IMR-90 (cell line): ENCODE measurements at regions not wholly inside any gene's neighbourhood (a gene's known extent, or its start where the extent isn't known, plus 50 kb on each side); places are given as distances from the start of the nearest gene placed in this dataset.

ENCODE experiments used
- ATAC-seq: fragments of 200-7000 bp; cut with Tn5 transposase; 2 replicates; pipeline ENCODE4 v1.9.1; 2020; ENCODE audit warnings: low read depth, mild to moderate bottlenecking, moderate library complexity
- BruUV-seq: library from RNA; stranded (reverse); fragments of 400-500 nt; replicated peaks from 2 replicates; lab custom pipeline; 2021; lab: Mats Ljungman, UMichigan
- CTCF ChIA-PET: fragments of 300-600 bp; formaldehyde crosslinking; extraction: SDS; loops from one replicate; lab custom pipeline; 2021; ENCODE audit warnings: antibody characterized with exemption; lab: Yijun Ruan, JAX
- POLR2A ChIA-PET: fragments of 300-600 bp; sonication (Branson Sonifier 250); formaldehyde crosslinking; loops from one replicate; lab custom pipeline; 2022; ENCODE audit warnings: antibody characterized with exemption; ENCODE audit not compliant: unreplicated experiment; lab: Charles Lee
- DNase-seq: peaks from one replicate; pipeline ENCODE4 v3.0.0; 2013
- H2AFZ ChIP-seq: replicated peaks from 2 replicates; pipeline ENCODE3; 2013; ENCODE audit warnings: low read length, mild to moderate bottlenecking; ENCODE audit not compliant: poor library complexity
- H2AK5ac ChIP-seq: 2 replicates; pipeline ENCODE4 v1.6.1; 2013; ENCODE audit warnings: low read depth, low read length, inconsistent platforms
- H2AK9ac ChIP-seq: replicated peaks from 2 replicates; pipeline ENCODE3; 2013; ENCODE audit warnings: mild to moderate bottlenecking, low read depth, low read length, moderate library complexity; ENCODE audit not compliant: poor library complexity
- H2BK120ac ChIP-seq: 2 replicates; pipeline ENCODE4 v1.6.1; 2013; ENCODE audit warnings: low read depth, low read length, inconsistent platforms
- H2BK15ac ChIP-seq: 3 replicates; pipeline ENCODE4 v1.6.1; 2013; ENCODE audit warnings: low read depth, low read length, inconsistent platforms
- H2BK20ac ChIP-seq: 2 replicates; pipeline ENCODE4 v1.6.1; 2013; ENCODE audit warnings: low read depth, mild to moderate bottlenecking, inconsistent platforms, low read length, moderate library complexity
- H2BK5ac ChIP-seq: 2 replicates; pipeline ENCODE4 v1.6.1; 2013; ENCODE audit warnings: mild to moderate bottlenecking, low read depth, low read length, inconsistent platforms; ENCODE audit not compliant: poor library complexity, severe bottlenecking
- H3K14ac ChIP-seq: replicated peaks from 2 replicates; pipeline ENCODE4 v1.6.1; 2013; ENCODE audit warnings: low read depth, low read length, inconsistent platforms
- H3K18ac ChIP-seq: 2 replicates; pipeline ENCODE4 v1.6.1; 2013; ENCODE audit warnings: low read depth, low read length, control low read depth
- H3K23ac ChIP-seq: 2 replicates; pipeline ENCODE4 v1.6.1; 2013; ENCODE audit warnings: low read depth, low read length, inconsistent platforms
- H3K27ac ChIP-seq: 2 replicates; pipeline ENCODE4 v1.5.1; 2013; ENCODE audit warnings: mild to moderate bottlenecking, control low read depth, low read length; ENCODE audit not compliant: insufficient read depth
- H3K27me3 ChIP-seq: 2 replicates; pipeline ENCODE4 v1.6.1; 2013; ENCODE audit warnings: low read length; ENCODE audit not compliant: control insufficient read depth, insufficient read depth
- H3K36me3 ChIP-seq: 2 replicates; pipeline ENCODE4 v1.6.1; 2013; ENCODE audit warnings: low read length, mixed read lengths; ENCODE audit not compliant: control insufficient read depth, insufficient read depth
- H3K4ac ChIP-seq: 2 replicates; pipeline ENCODE4 v1.6.1; 2013; ENCODE audit warnings: low read depth, low read length, inconsistent platforms
- H3K4me1 ChIP-seq: 2 replicates; pipeline ENCODE4 v1.6.1; 2013; ENCODE audit warnings: low read length, mixed read lengths; ENCODE audit not compliant: control insufficient read depth, insufficient read depth
- H3K4me2 ChIP-seq: 2 replicates; pipeline ENCODE4 v1.6.1; 2013; ENCODE audit warnings: low read depth, mild to moderate bottlenecking, control low read depth, low read length, moderate library complexity
- H3K4me3 ChIP-seq: 2 replicates; pipeline ENCODE4 v1.5.1; 2013; ENCODE audit warnings: low read depth, mild to moderate bottlenecking, control low read depth, low read length, moderate library complexity; ENCODE audit not compliant: insufficient read depth
- H3K56ac ChIP-seq: 2 replicates; pipeline ENCODE4 v1.6.1; 2013; ENCODE audit warnings: low read length, inconsistent platforms; ENCODE audit not compliant: insufficient read depth; ENCODE audit errors: extremely low read depth
- H3K79me1 ChIP-seq, 2 experiments: 2 replicates each; pipeline ENCODE4 v1.6.1; 2013; ENCODE audit warnings: low read length in 2 of 2, inconsistent platforms in 1 of 2, low read depth in 1 of 2
- H3K9ac ChIP-seq: 2 replicates; pipeline ENCODE4 v1.6.1; 2013; ENCODE audit warnings: low read depth, low read length, control low read depth
- H3K9me1 ChIP-seq: 2 replicates; pipeline ENCODE4 v1.6.1; 2013; ENCODE audit warnings: low read length, inconsistent platforms; ENCODE audit not compliant: insufficient read depth
- H3K9me3 ChIP-seq: 2 replicates; pipeline ENCODE4 v1.6.1; 2013; ENCODE audit warnings: low read length; ENCODE audit not compliant: control insufficient read depth, insufficient read depth
- H4K20me1 ChIP-seq: 2 replicates; pipeline ENCODE4 v1.6.1; 2013; ENCODE audit warnings: low read length, inconsistent platforms; ENCODE audit not compliant: insufficient read depth
- H4K5ac ChIP-seq: 2 replicates; pipeline ENCODE4 v1.6.1; 2013; ENCODE audit warnings: mild to moderate bottlenecking, low read depth, low read length, control low read depth
- H4K8ac ChIP-seq, 2 experiments: 2 replicates each; pipeline ENCODE4 v1.6.1; 2013; ENCODE audit warnings: low read depth in 2 of 2, low read length in 2 of 2, control low read depth in 1 of 2, inconsistent platforms in 1 of 2
- H4K91ac ChIP-seq: 2 replicates; pipeline ENCODE4 v1.6.1; 2013; ENCODE audit warnings: low read depth, low read length, inconsistent platforms; ENCODE audit not compliant: insufficient read depth
- CEBPB ChIP-seq: IDR thresholded peaks from 2 replicates; pipeline ENCODE4 v1.6.1; 2012; ENCODE audit warnings: low read depth, low read length, improper control_type of control experiment
- FOS ChIP-seq: fragments of 150-350 bp; IDR thresholded peaks from 2 replicates; pipeline ENCODE4 v1.6.1; 2016; ENCODE audit warnings: low read depth, low read length
- MAZ ChIP-seq: IDR thresholded peaks from 2 replicates; pipeline ENCODE4 v1.6.1; 2012; ENCODE audit warnings: low read depth, mild to moderate bottlenecking, low read length, improper control_type of control experiment, moderate library complexity, borderline replicate concordance
- MXI1 ChIP-seq: IDR thresholded peaks from 2 replicates; pipeline ENCODE4 v1.6.1; 2012; ENCODE audit warnings: low read depth, mild to moderate bottlenecking, low read length, moderate library complexity, borderline replicate concordance
- NFE2L2 ChIP-seq: fragments of 150-350 bp; IDR thresholded peaks from 2 replicates; pipeline ENCODE4 v1.6.1; 2016; ENCODE audit warnings: low read depth, mild to moderate bottlenecking, low read length
- RAD21 ChIP-seq: IDR thresholded peaks from 2 replicates; pipeline ENCODE4 v1.6.1; 2012; ENCODE audit warnings: low read length, improper control_type of control experiment
- WGBS, 2 experiments: methylation state at CpG; one replicate each; pipeline versions ENCODE4 v1.1.5 to v1.1.7; 2013; ENCODE audit warnings: missing lambda C conversion rate in 2 of 2; ENCODE audit not compliant: insufficient read length in 1 of 2; ENCODE audit errors: extremely low coverage in 2 of 2; 5-methylcytosine and 5-hydroxymethylcytosine counted together
- dilution Hi-C: fragments of 300-500 bp; cut with HindIII; formaldehyde crosslinking; loops from one replicate; pipeline ENCODE4 v1.14.3; 2018; ENCODE audit warnings: low sequenced_read_pairs; ENCODE audit not compliant: unreplicated experiment
- in situ Hi-C: fragments of 300-500 bp; cut with MboI; formaldehyde crosslinking; loops from 3 replicates; pipeline ENCODE4 v1.14.3; 2019; ENCODE audit warnings: low sequenced_read_pairs, inconsistent platforms, mixed read lengths
- intact Hi-C: fragments of 100-400 bp; cut with micrococcal nuclease; formaldehyde crosslinking; loops from 2 replicates; pipeline ENCODE4 v1.10.0; 2022

DNA sequence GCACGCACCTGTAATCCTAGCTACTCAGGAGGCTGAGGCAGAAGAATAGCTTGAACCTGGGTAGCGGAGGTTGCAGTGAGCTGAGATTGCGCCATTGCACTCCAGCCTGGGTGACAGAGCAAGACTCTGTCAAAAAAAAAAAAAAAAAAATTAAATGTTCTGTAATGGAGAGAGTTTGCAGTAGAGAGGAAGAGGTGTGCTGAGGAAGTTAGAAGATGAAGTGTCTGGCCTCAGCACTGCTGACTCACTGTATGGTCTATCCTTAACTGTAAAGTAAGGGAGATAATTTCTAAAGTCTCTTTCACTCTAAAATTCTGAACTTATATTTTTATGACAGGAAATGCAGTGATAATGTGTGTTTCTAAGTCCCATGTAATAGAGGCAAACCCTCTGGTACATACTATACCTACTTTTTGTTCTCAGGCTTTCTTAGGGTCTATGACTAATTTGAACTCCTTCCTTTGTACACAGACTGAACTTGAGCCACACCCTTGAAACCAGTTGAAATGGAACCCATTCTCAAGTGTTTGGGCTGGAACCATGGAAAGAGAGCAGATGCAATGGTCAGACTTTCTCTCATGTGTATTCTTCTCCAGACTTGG is 278.1 kb upstream of the FAR2 start:
- no peaks in the 10 kb centered on the region for H3K9me3 ChIP-seq
- peak overlapping the region; percentile 74; the same call in 1 of the 2 replicates for H3K18ac ChIP-seq
- H4K5ac ChIP-seq: peak overlapping the region; percentile 72; the same call in 1 of the 2 replicates
- no peak overlapping the region for H4K8ac ChIP-seq
- no peaks in the 10 kb centered on the region for H3K9me1 ChIP-seq
- no peak overlapping the region for H3K27ac ChIP-seq
- no peak overlapping the region for H3K56ac ChIP-seq
- H3K27me3 ChIP-seq: no peaks in the 10 kb centered on the region
- H3K4me2 ChIP-seq: no peak overlapping the region
- no peaks in the 10 kb centered on the region for H4K20me1 ChIP-seq
- H2BK120ac ChIP-seq: peak overlapping the region; percentile 49; the same call in 1 of the 2 replicates
- H3K4ac ChIP-seq: no peak overlapping the region
- ChIA-PET CTCF (interaction anchor here (0.7 kb wide), 1 partner anchor 1138 kb away, joined by 4 read pairs; no protein-coding TSS in a partner anchor), POLR2A (no interaction called here)
- BruUV-seq: no TSS peak
- peaks cover 2% of the 10 kb centered on the region; the same call in 1 of the 2 replicates for H3K4me1 ChIP-seq
- no peak overlapping the region for H3K23ac ChIP-seq
- H2AFZ ChIP-seq: no peak overlapping the region
- TF ChIP-seq MAZ: no peak
- no peak for TF ChIP-seq MXI1
- TF ChIP-seq CEBPB: no peak
- TF ChIP-seq NFE2L2: no peak
- TF ChIP-seq RAD21: no peak
- TF ChIP-seq FOS: no peak
- in situ Hi-C loops: loop anchor here (10.0 kb wide), 1 partner anchor 1136 kb away; no protein-coding TSS in a partner anchor
- dilution Hi-C loops: no loop called here
- H2BK5ac ChIP-seq: no peak overlapping the region
- H2BK15ac ChIP-seq: peak overlapping the region; percentile 15; the same call in 1 of the 3 replicates
- H4K91ac ChIP-seq: no peak overlapping the region
- peak overlapping the region; percentile 33; the same call in 1 of the 2 replicates for H2BK20ac ChIP-seq
- ATAC-seq (no peak), DNase-seq (peak; percentile 20)
- H2AK9ac ChIP-seq: no peak overlapping the region
- H3K36me3 ChIP-seq: no peaks in the 10 kb centered on the region
- no peaks in the 10 kb centered on the region for H3K79me1 ChIP-seq
- WGBS, 2 experiments: 93% methylated on average over 2 of the region's 3 CpGs; no CpG with 5 or more reads in 1 of the 2 experiments
- no peak overlapping the region for H3K4me3 ChIP-seq
- intact Hi-C loops: loop anchor here (1.0 to 10.0 kb wide), 5 partner anchors 126 to 1036 kb away; partner anchors contain the start of gene CCDC91
- no peak overlapping the region for H3K9ac ChIP-seq
- 0 out of 2 replicates have a peak overlapping the region, but pooled peaks have one; percentile 42 for H3K14ac ChIP-seq
- no peak overlapping the region for H2AK5ac ChIP-seq
